Thoracic aorta (tissue), 2 donors: ENCODE measurements at regions not wholly inside any gene's neighbourhood (a gene's known extent, or its start where the extent isn't known, plus 50 kb on each side); places are given as distances from the start of the nearest gene placed in this dataset.

ENCODE experiments used
- ATAC-seq: fragments of 150-250 bp; one replicate; pipeline ENCODE4 v1.8.0; 2017; ENCODE audit warnings: low read depth; ENCODE audit not compliant: insufficient number of reproducible peaks, low FRiP score
- DNase-seq: peaks from one replicate; pipeline ENCODE4 v3.0.0-alpha.2; 2020; ENCODE audit warnings: low spot score
- H3K27ac ChIP-seq, 2 donors: fragments of 200-600 bp; sonication (generic); 1 replicate in 1 of 2; 2 replicates in 1 of 2; pipeline ENCODE4 v1.5.1; 2016; ENCODE audit warnings: mild to moderate bottlenecking in 2 of 2, moderate library complexity in 2 of 2
- H3K27me3 ChIP-seq: fragments of 200-600 bp; sonication (generic); replicated peaks from 2 replicates; pipeline ENCODE4 v1.6.0; 2016; ENCODE audit warnings: mild to moderate bottlenecking; ENCODE audit not compliant: insufficient read depth
- H3K36me3 ChIP-seq: fragments of 200-600 bp; sonication (generic); one replicate; pipeline ENCODE4 v1.5.1; 2016
- H3K4me1 ChIP-seq, 2 donors: fragments of 200-600 bp; sonication (generic); 1 replicate in 1 of 2; 2 replicates in 1 of 2; pipeline versions ENCODE4 v1.5.1 to v1.6.0; 2016; ENCODE audit warnings: low read depth in 2 of 2, mild to moderate bottlenecking in 1 of 2; ENCODE audit not compliant: control insufficient read depth in 1 of 2
- H3K4me3 ChIP-seq: fragments of 200-600 bp; sonication (generic); 2 replicates; pipeline ENCODE4 v1.5.1; 2016; ENCODE audit warnings: mild to moderate bottlenecking
- H3K9me3 ChIP-seq: fragments of 200-600 bp; sonication (generic); 2 replicates; pipeline ENCODE4 v1.5.1; 2016
- CTCF ChIP-seq: fragments of 200-600 bp; sonication (generic); IDR thresholded peaks from one replicate; pipeline ENCODE4 v1.5.1; 2019; ENCODE audit warnings: antibody characterized with exemption

GRCh38 chr1:239755107-239755912 lies 336.4 kb upstream of the FMN2 start:
- DNase-seq (no peak), ATAC-seq (no peak)
- Histone ChIP-seq H3K4me1 (no peaks in the 10 kb centered on the region), H3K4me3 (no peak overlapping the region), H3K36me3 (no peaks in the 10 kb centered on the region), H3K27me3 (no peaks in the 10 kb centered on the region), H3K9me3 (no peaks in the 10 kb centered on the region), H3K27ac (no peak overlapping the region)
- TF ChIP-seq CTCF, result no peak

- Histone ChIP-seq H3K27me3 (no peaks in the 10 kb centered on the region), H3K36me3 (no peaks in the 10 kb centered on the region), H3K4me1 (no peaks in the 10 kb centered on the region), H3K9me3 (no peaks in the 10 kb centered on the region), H3K27ac (no peak overlapping the region), H3K4me3 (no peak overlapping the region)
- TF ChIP-seq CTCF, result no peak
- ATAC-seq (no peak), DNase-seq (no peak)
These were observed 334.0 kb upstream of the FMN2 start for GRCh38 chr1:239757716-239758115.

GRCh38 chr1:239758756-239759155 lies 332.9 kb upstream of the FMN2 start:
- ATAC-seq (no peak), DNase-seq (no peak)
- Histone ChIP-seq H3K27ac (no peak overlapping the region), H3K4me1 (no peaks in the 10 kb centered on the region), H3K36me3 (no peaks in the 10 kb centered on the region), H3K9me3 (no peaks in the 10 kb centered on the region), H3K27me3 (no peaks in the 10 kb centered on the region), H3K4me3 (no peak overlapping the region)
- TF ChIP-seq CTCF, result no peak

- H3K4me3 ChIP-seq, result no peak overlapping the region
- no peak overlapping the region for H3K27ac ChIP-seq
- H3K27me3 ChIP-seq, result no peaks in the 10 kb centered on the region
- H3K36me3 ChIP-seq, result no peaks in the 10 kb centered on the region
- no peak for ATAC-seq
- DNase-seq, result no peak
- no peaks in the 10 kb centered on the region for H3K4me1 ChIP-seq
- no peaks in the 10 kb centered on the region for H3K9me3 ChIP-seq
- no peak for TF ChIP-seq CTCF
These were observed 330.2 kb upstream of the FMN2 start for GRCh38 chr1:239761509-239761908.

- Histone ChIP-seq H3K4me3 (no peak overlapping the region), H3K36me3 (no peaks in the 10 kb centered on the region), H3K9me3 (no peaks in the 10 kb centered on the region), H3K4me1 (no peaks in the 10 kb centered on the region), H3K27me3 (no peaks in the 10 kb centered on the region), H3K27ac (no peak overlapping the region)
- DNase-seq, result no peak
- ATAC-seq, result no peak
- no peak for TF ChIP-seq CTCF
These were observed 327.8 kb upstream of the FMN2 start for GRCh38 chr1:239763850-239764249.
